ENCODE measurements at regions not wholly inside any gene's neighbourhood (a gene's known extent, or its start where the extent isn't known, plus 50 kb on each side); places are given as distances from the start of the nearest gene placed in this dataset.
A peak's percentile ranks its signal among the peaks of the same experiment; 100 is the strongest.
"Not testable (repeated sequence)": the region's sequence is repeated elsewhere in the genome, so short reads cannot be mapped to it uniquely, and the experiment has no call there.

DNA sequence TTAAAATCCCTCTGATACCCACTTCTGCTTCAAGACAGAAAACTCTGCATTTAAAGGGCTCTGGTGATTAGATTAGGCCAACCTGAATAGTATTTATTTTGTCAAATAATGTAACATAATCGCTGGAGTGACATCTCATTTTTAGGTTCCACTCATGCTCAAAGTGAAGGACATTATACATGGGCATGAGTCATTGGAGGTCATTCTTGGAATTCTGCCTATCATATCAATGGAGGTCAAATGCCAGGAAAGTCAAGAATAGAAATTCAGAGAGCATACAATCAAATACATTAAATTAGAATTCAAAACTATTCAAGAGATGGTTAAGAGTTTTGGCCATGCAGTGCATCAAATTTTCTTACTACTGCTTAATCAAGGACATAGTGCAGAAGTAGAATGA lies 50.8 kb upstream of the PRSS1 start:
- DNase-seq, result no peak

DNA sequence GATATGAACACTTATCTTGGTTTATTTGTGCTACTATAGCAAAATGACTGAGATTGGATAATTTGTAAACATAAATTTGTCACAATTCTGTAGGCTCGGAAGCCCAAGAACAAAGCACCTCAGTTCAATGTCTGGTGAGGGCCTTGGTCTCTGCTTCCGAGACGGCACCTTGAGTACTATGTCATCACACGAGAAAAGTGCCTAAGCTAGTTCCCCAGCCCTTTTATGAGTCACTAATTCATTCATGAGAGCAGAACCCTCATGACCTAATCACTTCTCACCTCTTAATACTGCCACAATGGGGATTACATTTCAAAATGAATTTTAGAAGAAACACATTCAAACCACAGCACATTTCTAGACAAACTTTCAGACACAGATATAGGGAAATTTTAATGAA lies 52.0 kb upstream of the PRSS1 start:
- no peak for DNase-seq

DNA sequence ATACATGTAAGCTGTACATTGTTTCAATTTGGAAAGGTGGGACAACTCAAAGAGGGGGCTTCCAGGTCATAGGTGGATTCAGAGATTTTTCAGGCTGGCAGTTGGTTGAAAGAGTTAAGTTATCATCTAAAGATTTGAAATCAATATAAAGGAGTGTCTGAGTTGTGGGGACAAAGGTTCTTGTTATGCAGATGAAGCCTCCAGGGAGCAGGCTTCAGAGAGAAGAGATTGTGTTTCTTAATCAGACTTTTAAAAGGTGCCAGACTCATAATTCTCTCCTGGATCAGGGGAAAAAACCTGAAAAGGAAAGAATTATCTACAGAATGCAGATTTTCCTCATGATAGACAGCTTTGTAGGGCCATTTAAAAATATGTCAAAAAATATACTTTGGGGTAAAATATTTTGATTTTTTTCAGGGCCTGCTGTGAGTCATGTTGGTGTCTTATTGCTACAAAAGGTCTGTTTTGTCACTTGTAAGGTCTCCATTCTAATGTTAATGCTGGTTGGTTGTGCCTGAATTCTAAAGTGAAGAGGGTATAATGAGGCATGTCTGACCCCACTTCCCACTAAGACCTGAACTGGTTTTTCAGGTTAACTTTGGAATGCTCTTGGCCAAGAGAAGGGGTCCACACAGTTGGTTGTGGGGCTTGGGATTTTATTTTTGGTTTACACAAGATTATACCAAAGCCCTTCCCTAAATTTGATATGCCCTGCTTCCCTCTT lies 52.7 kb upstream of the PRSS1 start:
- no peak for DNase-seq

DNA sequence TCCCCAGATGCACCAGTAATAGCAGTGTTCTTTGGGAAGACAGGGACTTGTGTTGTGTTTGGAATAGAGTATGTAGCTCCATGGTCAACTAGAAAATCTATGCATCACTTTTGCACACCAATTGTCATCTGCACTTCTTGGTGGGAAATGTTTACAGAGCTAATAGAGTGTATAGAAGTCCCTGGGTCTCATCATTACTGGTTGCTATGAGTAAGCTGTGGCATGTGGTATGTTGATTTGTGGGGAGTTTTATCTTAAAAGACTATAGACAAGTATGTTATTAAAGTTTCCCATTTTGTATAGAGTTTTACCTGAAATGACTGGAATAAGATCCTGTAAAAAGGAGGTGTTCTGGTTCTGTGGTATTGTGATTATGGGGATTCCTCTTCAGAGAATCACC lies 55.4 kb upstream of the PRSS1 start:
- DNase-seq, result no peak

DNA sequence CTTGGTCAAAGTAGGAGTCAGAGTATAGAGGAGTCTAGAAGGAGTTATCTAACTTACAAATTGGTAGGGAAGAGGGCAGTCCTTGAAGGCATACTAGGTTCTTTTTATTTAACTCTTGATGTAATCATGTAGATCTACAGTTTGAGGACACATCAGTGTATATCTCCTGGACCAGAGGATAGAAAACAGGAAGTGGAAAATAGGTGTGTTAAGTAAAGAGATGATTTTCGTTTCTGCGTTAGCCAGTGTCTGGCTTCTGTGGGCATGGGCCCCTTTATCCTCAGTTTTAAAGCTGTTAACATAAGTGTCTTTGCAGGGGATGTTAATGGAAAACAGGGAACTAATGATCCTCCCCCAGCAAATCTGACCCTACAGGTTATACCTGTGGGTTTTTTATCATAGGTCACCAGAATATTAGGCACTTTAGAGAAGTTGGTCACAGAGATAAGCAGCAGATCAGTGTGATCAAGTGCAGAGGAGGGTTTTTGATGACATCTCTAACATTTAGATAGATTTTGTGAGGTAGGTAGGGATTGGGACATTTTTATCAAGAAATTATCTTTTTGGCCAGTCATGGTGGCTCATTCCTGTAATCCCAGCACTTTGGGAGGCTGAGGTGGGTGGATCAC lies 58.6 kb upstream of the PRSS1 start:
- no peak for DNase-seq

DNA sequence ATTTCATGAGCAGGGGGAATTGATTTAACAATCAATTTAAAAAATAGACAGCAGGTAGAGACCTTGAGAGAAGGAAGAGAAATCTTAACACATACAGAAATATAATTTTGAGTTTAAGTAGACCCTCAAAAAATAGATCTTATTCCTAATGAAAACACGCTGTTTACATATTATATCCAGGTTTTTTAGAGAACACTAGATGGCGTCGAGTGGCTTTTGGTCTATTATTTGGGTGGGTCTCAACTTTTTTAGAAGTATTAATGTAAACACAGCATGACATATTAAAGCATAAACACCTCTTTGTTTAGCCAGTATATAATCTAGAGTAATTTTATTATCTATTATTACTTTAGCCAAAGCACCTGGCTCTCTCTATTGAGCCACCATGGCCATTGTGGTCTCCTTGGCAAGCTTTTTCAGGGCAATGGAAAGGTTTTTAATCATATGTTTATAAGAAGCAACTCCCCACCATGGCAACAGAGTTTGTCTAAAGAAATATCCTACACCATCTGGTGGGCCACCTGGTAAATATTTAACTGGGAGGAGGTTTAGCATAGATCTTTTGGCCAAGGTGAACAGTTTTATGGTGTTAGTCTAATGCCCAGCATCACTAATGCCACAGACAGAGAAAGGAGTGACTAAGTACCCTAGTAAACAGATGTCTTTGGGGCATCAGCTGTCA lies 59.7 kb upstream of the PRSS1 start:
- DNase-seq, result peak; percentile 89

DNA sequence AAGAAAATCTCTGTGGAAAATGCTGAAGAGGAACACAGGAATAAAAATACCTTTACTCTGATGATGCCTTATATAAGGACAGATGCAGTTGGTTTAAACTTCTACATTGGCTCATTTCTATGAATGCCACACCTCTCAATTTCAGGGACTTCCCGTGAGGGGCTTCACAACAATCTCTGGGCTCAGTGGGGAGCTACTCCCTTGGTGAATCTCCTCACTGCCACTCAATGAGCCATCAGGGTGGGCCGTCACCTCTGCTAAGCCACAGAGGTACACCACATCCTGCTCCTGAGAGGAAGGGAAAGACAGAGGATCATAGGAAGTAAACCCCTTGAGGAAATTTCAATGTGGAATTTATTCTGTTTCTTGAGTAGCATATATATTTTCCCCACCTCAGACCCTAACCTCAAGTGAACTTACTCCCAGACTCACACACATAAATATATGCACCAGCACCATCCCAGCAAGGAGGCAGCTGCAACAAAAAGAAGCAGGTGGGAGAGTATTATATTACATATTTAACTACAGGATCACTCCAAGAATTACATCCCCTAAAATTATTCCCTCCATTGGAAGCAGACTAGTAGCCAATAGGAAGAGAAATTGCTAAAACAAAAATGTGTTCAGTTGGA lies 63.3 kb upstream of the PRSS1 start:
- no peak for DNase-seq

DNA sequence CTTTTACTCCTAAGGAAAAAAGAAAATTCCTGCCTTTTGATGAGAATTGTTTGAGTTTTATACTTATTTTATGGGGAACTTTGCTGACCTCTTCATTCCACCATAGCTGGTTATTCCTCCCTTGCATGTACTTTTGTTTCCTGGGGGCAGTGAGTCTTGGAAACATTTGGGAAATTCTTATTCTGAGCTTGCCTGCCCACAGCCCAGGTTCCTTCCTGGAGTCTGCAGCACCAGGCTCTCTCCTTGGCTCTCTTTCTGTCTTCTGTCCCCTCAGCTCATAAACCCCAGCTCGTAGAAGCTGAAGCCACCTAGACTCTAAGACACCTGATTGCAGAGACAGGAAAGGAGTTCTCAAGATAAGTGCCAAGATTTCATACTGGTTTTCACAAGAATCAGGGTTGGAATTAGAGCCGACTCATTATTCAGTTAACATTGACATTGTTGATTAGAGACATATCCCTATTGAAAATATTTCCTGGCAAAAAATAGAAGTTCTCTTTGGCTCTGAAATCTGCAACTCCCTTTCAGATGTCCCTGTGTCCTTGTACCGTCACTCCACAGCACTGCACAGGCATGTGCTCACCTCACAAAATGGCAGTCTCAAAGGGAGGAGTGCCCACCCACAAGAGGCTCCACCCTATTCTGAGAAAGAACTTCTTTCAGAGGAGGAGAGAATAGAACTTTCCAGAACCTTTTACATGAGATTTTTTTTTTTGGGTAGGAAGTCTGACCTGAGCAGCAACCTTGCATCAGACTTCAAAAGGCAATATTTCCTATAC lies 67.8 kb upstream of the PRSS1 start:
- DNase-seq, result no peak

DNA sequence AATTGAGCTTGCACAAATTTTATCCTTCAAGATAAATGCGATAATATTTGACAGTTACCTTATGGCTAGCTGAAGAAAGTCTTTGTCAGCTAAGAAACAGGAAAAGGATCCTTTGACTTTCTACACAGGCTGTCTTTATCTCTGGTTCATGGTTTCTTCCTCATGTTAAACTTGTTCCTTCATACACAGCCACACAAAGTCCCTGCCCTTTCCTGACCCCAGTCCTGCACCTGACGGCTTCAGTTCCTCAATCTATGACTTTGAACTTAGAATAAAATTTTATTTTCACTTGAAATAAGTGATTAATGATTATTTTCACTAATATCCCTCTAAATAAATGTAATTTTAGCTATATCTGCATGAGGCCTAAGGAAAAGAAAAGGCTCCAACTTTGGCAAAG lies 77.8 kb upstream of the PRSS1 start:
- no peak for DNase-seq

DNA sequence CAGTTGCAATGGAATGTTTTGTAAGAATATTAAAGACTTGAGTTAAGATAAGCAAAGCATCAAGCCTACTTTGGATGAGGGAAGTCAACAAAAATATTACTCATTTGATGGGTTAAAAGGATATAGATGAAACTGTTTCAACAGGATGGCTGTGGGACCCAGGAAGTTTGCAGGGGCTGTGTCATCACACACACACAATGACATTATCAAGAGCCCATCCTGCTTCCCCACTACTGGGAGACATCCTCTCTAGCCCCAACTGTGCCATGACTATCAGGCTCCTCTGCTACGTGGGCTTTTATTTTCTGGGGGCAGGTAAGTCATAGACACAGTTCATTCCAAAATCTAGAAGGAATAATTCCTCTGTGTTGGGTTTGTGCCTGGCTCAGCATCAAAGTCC lies 78.8 kb upstream of the PRSS1 start:
- DNase-seq, result no peak

DNA sequence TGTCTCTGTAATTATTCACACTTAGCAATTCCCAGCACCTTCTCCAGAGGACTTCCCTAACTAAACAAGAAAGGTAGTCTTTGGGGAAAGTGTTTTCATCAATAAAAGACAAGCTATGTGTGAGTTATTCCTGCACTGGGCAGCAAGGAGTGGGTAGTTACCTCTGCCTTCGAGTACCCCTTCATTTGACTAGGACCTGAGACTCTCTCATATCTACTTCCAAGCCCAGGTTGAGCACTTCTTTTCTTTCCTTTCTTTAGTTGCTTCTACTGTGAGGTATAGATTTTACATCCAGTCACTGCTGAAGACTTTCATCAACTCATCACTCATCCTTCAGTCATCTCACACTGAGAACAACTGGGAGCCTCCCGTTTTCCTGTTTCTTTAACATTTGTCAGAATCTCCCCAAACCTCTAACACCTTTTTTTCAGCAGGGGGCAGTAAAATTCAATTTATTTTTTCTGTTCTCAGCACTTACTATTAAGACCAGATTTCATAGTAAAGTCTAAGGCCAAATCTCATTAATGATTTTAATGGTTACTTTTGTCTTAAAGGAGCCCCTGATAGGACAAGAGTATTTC lies 80.1 kb upstream of the PRSS1 start:
- DNase-seq, result peak; percentile 61

DNA sequence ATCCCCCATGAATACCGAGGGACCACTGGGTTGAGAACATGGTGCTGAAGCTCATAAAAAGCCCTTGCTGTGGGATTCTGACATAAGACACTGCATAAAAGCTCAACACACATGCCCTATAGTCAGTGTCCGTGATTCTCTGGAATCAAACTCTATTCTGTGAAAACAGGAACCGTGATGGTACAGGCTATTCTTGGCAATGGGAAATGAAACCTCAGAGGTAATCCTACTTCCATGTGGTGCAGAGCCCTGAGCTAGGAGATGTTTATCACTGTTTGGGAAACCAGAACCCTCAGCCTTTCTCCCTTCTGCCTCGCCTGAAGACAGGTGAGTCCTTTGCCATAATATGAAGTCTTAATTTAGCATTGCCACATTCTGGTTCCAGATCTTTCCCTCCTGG lies 80.8 kb upstream of the PRSS1 start:
- DNase-seq, result peak; percentile 34

DNA sequence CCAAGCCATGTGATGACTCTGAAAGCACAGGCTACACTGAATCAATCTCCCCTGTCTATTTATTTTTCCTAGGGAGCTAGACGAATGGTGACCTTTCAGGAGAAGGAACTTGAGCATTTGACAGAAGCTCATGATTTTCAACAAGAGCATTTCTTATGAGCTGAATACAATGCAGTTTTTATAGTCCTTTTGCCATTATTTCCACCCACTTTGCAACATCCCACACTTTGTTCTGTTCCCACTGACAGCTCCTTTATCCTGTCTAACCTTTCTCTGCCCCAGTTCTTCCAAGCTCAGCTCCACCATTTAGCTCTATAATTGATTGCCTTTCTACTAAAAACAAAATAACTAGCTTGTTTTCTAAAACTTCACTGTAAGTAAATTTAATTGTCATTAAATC lies 91.9 kb upstream of the PRSS1 start:
- DNase-seq, result no peak

DNA sequence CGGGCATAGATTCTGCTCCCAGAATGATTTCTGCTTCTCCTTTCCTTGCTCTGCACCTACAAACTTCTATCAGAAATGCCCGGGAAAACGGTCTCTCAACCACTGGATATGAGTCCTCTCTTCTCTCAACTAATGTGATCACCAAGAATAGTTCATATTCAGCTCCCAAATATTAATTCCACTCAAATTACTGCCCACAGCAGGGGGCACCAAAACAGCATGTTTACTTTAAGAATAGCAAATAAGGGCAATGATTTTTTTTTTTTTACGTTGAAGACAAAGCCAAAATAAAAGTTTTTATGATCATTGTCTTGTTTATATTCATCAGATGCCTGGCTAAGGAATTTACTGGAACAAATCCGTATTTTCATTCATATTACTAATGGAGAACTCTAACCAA lies 94.9 kb upstream of the PRSS1 start:
- DNase-seq, result no peak

DNA sequence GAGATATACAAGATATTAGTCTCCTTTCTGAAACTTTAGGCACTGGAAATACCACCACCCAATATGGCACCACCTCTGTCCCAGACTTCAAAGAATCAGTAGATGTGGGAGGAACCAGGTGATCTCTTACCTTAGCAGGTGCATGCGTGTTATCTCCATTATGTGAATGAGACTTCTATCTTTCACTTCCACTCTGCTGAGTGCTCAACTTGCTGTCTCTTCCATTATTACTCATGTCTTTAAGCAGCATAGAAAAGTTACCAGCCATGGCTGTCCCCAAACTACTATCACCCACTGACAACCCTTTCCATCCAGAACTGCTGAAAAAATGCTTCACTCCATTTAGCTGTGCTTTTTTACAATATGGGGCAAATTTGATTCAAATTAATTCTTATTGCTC lies 101.5 kb upstream of the PRSS1 start:
- no peak for DNase-seq

DNA sequence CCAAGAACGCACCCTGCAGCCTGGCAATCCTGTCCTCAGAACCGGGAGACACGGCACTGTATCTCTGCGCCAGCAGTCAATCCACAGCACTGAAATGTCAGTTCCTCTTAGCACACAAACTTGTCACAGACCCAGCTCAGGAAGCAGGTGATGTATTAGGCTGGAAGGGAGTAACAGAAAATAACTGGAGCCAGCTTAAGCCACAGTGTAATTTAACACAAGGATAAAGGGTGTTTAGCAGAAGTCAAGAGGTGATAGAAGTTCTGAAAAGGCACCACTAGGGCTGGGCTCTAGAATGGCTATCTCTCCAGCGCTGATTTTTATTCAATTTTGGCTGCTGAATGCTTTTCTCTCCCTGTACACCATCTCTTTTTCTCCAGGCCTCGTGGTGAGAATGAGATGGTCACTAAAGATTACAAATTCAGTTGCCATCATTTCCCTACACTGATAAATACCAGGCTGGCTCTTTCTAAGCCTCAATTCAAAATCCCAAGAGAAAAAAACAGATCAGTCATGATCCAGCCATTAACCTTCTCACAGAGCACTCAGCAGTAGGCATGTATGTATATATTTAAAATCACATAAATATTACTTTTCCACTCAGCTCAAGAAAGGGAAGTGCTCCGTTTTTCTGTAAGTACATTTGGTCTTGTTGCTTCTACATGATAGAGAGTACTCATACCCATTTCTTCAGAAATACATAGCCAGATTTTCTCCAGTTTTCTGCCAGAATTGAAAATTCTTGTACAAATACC lies 102.7 kb upstream of the PRSS1 start:
- peak; percentile 72 for DNase-seq

DNA sequence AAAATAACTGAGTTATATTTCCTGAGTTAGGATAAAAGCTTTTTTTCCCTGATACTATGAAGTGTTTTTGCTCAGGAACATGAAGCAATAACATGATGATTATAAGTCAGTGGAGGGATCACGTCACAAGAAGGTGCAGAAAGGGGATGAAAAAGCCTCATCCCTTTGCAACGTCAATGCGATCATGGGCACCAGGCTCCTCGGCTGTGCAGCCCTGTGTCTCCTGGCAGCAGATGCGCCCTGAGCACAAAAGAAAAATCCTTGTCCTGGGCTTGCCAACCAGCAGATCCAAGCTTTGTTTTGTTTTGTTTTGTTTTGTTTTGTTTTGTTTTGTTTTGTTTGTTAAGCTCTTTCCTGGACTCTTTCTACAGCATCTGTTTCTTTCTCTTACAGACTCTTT lies 103.5 kb upstream of the PRSS1 start:
- peak; percentile 61 for DNase-seq

DNA sequence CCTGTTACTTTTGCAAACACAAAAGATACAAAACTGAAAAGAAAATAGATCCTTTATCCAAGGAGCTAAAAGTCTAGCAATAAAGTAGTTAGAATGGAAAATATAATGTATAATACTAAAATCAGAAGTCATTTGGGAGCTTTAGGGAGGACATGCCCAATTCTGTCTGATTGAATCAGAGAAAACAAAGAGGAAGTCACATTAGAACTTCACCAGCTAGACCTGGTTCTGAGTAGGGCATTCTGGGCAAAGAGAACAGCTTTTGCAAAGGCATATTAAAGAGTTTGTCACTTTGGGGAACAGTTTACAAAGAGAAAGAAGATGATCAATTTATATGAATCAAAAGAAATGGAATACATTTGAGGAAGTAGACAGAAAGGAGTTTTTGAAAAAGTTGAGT lies 107.0 kb upstream of the PRSS1 start:
- DNase-seq, result no peak

DNA sequence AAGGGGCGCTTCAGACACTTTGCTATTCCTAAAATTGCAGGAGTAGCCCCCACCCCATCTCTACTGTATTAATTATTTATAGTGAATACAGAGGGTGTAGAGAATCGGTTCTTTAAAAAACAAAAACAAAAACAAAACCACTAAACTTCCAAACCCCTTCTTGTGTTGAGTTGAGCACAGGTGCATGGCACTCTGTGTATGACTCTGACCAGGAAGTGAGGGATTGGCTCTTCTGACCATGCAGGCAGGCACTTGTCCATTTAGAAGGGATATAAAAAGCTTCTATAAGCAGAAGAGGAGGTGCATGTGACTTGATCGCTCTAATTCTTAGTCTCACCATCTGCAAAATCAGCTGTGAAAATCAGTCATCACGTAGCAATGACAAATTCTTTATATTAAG lies 108.0 kb upstream of the PRSS1 start:
- not testable (repeated sequence) for DNase-seq

DNA sequence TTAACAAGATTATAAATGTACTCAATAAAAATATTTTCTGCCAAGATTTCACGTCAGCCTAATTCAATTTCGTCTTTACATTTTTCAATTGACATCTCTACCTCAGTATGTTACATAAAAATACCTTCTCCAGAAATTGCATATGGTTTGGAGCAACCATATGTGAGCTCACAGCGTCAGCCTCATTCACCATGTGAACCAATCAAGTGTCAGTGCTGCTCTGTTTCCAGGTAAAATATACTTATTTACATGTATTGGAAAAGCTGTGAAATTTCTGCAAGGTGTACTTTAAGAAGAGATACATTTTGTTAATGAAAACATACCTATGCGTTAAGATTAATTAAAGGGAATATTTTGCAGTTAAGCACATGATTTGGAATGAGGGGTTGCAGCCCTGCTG lies 110.7 kb upstream of the PRSS1 start:
- no peak for DNase-seq

DNA sequence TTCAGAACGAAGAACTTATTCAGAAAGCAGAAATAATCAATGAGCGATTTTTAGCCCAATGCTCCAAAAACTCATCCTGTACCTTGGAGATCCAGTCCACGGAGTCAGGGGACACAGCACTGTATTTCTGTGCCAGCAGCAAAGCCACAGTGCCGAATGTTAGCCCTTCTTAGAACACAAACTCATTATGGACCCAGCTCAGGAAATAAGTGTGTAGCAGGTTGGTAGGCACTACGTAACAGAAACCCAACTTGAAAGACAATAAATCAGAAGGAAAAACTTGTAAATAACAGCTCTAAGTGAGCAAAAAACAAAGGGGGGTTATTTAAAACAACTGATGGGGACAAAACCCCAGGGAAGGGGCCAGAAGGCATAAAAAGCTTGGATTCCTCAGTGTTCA lies 112.0 kb upstream of the PRSS1 start:
- DNase-seq, result no peak

DNA sequence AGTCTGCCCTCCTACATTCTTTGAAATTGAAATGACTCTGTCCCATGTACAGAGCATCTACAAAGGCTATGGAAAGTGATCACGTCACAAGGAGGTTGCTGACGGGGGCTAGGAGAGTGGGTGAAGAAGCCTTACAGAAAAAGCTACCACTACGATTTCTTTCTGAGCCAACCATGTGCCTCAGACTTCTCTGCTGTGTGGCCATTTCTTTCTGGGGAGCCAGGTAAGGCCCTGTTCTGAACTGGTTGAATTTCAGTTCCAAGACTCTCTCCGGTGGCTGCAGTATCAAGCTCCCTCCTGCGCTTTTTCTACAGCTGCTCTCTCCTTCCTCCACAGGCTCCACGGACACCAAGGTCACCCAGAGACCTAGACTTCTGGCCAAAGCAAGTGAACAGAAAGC lies 112.5 kb upstream of the PRSS1 start:
- DNase-seq, result no peak
